ENCODE measurements at regions not wholly inside any gene's neighbourhood (a gene's known extent, or its start where the extent isn't known, plus 50 kb on each side); places are given as distances from the start of the nearest gene placed in this dataset.

DNA sequence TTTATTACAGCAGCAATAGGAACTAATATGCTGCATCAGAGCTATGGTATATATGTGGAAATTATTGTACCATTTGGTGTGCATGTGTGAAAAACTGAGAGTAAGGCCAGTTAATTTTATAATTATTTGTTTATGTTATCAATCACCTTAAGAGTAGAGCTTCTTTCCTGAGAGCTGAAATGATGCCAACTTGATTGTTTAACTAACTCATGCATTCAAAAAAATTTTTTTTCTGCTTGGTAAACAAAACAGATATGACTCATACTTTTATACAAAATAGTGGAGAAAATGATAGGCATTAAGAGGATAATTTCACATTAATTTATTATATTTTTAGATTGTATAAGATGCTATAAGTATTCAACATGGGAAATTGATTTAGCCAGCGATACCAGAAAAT, 622.7 kb downstream of the RAPGEF2 start:
- TF ChIP-seq, protein P1, sequence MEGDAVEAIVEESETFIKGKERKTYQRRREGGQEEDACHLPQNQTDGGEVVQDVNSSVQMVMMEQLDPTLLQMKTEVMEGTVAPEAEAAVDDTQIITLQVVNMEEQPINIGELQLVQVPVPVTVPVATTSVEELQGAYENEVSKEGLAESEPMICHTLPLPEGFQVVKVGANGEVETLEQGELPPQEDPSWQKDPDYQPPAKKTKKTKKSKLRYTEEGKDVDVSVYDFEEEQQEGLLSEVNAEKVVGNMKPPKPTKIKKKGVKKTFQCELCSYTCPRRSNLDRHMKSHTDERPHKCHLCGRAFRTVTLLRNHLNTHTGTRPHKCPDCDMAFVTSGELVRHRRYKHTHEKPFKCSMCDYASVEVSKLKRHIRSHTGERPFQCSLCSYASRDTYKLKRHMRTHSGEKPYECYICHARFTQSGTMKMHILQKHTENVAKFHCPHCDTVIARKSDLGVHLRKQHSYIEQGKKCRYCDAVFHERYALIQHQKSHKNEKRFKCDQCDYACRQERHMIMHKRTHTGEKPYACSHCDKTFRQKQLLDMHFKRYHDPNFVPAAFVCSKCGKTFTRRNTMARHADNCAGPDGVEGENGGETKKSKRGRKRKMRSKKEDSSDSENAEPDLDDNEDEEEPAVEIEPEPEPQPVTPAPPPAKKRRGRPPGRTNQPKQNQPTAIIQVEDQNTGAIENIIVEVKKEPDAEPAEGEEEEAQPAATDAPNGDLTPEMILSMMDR (IDR thresholded peaks at IDR 0.05; ENCODE audit: insufficient read depth, low read depth, low read length) = no peak
- H3K4me3 ChIP-seq (ENCODE audit: low read depth, low read length) = no peak overlapping the region
- DNase-seq (ENCODE audit: low read depth) = no peak

DNA sequence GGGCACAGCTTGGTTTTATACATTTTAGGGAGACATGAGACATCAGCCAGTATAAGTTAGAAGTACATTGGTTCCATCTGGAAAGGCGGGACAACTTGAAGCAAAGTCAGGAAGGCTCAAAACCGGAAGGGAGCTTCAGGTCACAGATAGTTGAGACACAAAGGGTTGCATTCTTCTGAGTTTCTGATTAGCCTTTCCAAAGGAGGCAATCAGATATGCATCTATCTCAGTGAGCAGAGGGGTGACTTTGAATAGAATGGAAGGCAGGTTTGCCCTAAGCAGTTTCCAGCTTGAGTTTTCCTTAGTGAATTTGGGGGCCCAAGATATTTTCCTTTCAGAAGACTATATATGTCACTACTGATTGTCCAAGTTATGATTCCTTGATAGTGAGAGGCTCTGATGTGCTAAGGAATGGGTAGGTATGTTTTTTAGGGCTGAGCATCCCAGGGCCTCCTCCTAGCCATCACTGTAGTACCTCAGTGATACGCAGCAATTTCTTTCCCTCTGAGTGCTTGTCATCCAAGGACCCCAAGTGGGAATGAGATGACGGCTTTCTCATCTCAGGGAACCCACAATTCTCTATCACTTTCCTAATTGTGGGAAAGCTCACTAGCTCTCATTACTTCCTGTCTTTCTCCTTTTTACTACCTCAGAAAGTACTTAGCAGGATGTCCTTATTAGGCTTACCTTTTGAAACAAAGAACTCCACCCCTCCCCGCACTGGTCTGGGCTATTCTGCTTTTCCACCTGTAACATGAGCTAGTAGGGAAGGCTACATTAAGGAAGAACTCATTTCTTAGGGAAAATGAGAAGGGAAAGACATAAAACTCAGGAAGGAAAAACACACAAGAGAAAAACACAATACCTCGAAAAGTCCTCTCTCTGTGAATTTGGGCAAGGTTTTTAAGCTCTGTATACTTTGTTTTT, 632.7 kb downstream of the RAPGEF2 start:
- TF ChIP-seq, protein P1 (IDR thresholded peaks at IDR 0.05; ENCODE audit: insufficient read depth, low read depth, low read length) = no peak
- no peak for DNase-seq (ENCODE audit: low read depth)
- no peak overlapping the region for H3K4me3 ChIP-seq (ENCODE audit: low read depth, low read length)

DNA sequence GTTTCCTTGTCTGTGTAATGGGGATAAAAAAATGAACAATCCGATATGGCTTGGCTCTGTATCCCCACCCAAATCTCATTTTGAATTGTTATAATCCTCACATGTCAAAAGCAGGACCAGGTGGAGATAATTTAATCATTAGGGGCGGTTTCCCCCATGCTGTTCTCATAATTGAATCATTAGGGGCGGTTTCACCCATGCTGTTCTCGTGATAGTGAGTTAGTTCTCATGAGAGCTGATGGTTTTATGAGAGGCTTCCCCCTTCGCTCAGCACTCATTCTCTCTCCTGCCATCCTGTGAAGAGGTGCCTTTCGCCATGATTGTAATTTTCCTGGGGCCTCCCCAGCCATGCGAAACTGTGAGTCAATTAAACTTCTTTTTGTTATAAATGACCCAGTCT, 633.5 kb downstream of the RAPGEF2 start:
- no peak for DNase-seq (ENCODE audit: low read depth)
- TF ChIP-seq, protein P1 (IDR thresholded peaks at IDR 0.05; ENCODE audit: insufficient read depth, low read depth, low read length) = no peak
- H3K4me3 ChIP-seq (ENCODE audit: low read depth, low read length) = no peak overlapping the region

DNA sequence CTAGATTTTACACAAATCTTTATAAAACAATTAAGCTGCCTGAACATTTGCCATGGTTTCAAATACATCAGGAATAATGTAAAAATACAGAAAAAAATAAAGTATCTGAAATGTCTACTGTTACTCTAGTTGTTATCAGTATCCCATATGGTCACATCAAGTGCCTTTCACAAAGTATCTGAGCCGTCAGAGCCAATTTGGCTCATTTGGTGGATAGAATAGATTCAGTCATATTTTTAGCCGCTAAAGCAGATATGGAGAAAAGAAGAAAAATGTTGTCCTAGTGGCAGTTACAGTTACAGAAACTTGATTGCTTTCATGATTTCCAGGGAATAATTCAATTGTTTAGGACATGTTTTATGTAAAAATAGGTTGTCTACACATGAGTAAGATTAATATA, 641.1 kb downstream of the RAPGEF2 start:
- TF ChIP-seq, protein P1 (IDR thresholded peaks at IDR 0.05; ENCODE audit: insufficient read depth, low read depth, low read length) = no peak
- DNase-seq (ENCODE audit: low read depth) = no peak
- H3K4me3 ChIP-seq (ENCODE audit: low read depth, low read length) = no peak overlapping the region

DNA sequence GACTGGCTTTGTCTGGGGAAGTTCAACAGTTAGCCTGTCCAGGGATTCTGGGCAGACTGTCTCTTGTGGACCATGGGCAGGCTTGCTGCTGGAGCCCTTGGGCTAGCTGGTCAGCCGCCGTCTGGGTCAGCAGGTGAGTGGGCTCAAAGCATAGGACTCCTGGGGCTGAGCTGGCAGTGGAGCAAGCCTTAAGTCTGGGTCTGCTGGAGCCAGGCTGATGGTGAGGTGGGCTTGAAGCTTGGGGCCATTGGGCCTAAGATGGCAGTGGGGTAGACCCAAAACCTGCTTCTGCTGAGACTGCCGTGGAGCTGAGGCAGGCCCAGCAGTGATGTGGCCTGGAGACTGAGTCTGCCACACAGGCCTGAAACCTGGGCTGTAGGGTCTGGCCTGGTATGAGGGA, 645.1 kb downstream of the RAPGEF2 start:
- no peak for DNase-seq (ENCODE audit: low read depth)
- no peak overlapping the region for H3K4me3 ChIP-seq (ENCODE audit: low read depth, low read length)
- TF ChIP-seq, protein P1 (IDR thresholded peaks at IDR 0.05; ENCODE audit: insufficient read depth, low read depth, low read length) = no peak

DNA sequence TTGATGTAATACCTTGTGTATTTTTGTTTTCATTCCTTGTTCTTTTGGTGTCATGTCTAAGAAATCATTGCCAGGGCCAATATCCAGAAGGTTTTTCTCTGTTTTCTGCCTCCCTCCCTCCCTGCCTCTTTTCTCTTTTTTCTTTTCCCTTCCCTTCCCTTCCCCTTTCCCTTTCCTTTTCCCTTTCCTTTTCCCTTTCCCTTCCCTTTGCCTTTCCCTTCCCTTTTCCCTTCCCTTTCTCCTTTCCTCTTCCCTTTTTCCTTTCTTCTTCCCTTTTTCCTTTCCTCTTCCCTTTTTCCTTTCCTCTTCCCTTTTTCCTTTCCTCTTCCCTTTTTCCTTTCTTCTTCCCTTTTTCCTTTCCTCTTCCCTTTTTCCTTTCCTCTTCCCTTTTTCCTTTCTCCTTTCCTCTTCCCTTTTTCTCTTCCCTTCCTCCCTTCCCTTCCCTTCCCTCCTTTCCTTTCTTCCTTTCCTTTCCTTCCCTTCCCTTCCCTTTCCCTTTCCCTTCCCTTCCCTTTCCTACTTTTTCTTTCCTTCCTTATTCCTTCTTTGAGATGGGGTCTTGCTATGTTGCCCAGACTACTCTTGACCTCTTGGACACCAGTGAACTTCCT, 646.1 kb downstream of the RAPGEF2 start:
- H3K4me3 ChIP-seq (ENCODE audit: low read depth, low read length) = no peak overlapping the region
- no peak for DNase-seq (ENCODE audit: low read depth)
- TF ChIP-seq, protein P1 (IDR thresholded peaks at IDR 0.05; ENCODE audit: insufficient read depth, low read depth, low read length) = no peak
